GM12873 (cell line): ENCODE measurements at regions not wholly inside any gene's neighbourhood (a gene's known extent, or its start where the extent isn't known, plus 50 kb on each side); places are given as distances from the start of the nearest gene placed in this dataset.

Experiments used
- CTCF ChIP-seq: IDR thresholded peaks from 2 replicates; pipeline ENCODE4 v1.5.1; 2012; ENCODE audit warnings: low read depth, mild to moderate bottlenecking, moderate library complexity, low read length, control low read depth; ENCODE audit not compliant: insufficient read depth; ENCODE audit errors: missing control alignments

- no peak for TF ChIP-seq CTCF
Observed at GRCh38 chr16:5321930-5322329, 224.3 kb upstream of the EEF2KMT start.

GRCh38 chr16:5319799-5320198 lies 222.2 kb upstream of the EEF2KMT start:
- TF ChIP-seq CTCF, result no peak

GRCh38 chr16:5315914-5316313 lies 218.3 kb upstream of the EEF2KMT start:
- no peak for TF ChIP-seq CTCF

GRCh38 chr16:5314377-5314776 lies 216.8 kb upstream of the EEF2KMT start:
- no peak for TF ChIP-seq CTCF

- no peak for TF ChIP-seq CTCF
Observed at GRCh38 chr16:5309946-5310611, 212.5 kb upstream of the EEF2KMT start.

GRCh38 chr16:5305023-5305422 lies 207.4 kb upstream of the EEF2KMT start:
- no peak for TF ChIP-seq CTCF

- no peak for TF ChIP-seq CTCF
Observed at GRCh38 chr16:5302372-5303114, 204.9 kb upstream of the EEF2KMT start.
